Lung (tissue), 11 donors: ENCODE measurements at regions not wholly inside any gene's neighbourhood (a gene's known extent, or its start where the extent isn't known, plus 50 kb on each side); places are given as distances from the start of the nearest gene placed in this dataset.
A peak's percentile ranks its signal among the peaks of the same experiment; 100 is the strongest.

Source experiments
- ATAC-seq: fragments of 200-7000 bp; cut with Tn5 transposase; one replicate; pipeline ENCODE4 v1.9.1; 2020; ENCODE audit warnings: moderate number of reproducible peaks; ENCODE audit not compliant: insufficient read depth, low FRiP score
- DNase-seq, 3 donors: peaks; one replicate each; pipeline ENCODE4 v3.0.0-alpha.2; 2013 to 2017
- H3K27ac ChIP-seq, 2 donors: one replicate each; pipeline ENCODE4 v1.5.1; 2013; ENCODE audit warnings: mild to moderate bottlenecking in 2 of 2, moderate library complexity in 2 of 2, control low read depth in 1 of 2, inconsistent platforms in 1 of 2, low read depth in 1 of 2, low read length in 1 of 2
- H3K27me3 ChIP-seq, 3 donors: one replicate each; pipeline ENCODE4 v1.5.1; 2013; ENCODE audit warnings: low read length in 2 of 3; ENCODE audit not compliant: control insufficient read depth in 3 of 3, insufficient read depth in 3 of 3
- H3K36me3 ChIP-seq, 4 donors: one replicate each; pipeline ENCODE4 v1.5.1; 2013; ENCODE audit warnings: low read length in 4 of 4, mild to moderate bottlenecking in 1 of 4, moderate library complexity in 1 of 4; ENCODE audit not compliant: control insufficient read depth in 4 of 4, insufficient read depth in 4 of 4
- H3K4me1 ChIP-seq, 5 donors: one replicate each; pipeline ENCODE4 v1.5.1; 2013; ENCODE audit warnings: low read length in 5 of 5, mild to moderate bottlenecking in 2 of 5, moderate library complexity in 1 of 5; ENCODE audit not compliant: control insufficient read depth in 5 of 5, insufficient read depth in 5 of 5
- H3K4me3 ChIP-seq: one replicate; pipeline ENCODE4 v1.5.1; 2013; ENCODE audit warnings: mild to moderate bottlenecking, control low read depth, moderate library complexity
- H3K9ac ChIP-seq, 2 donors: one replicate each; pipeline ENCODE4 v1.5.1; 2013; ENCODE audit warnings: low read length in 2 of 2, control low read depth in 1 of 2; ENCODE audit not compliant: insufficient read depth in 1 of 2
- H3K9me3 ChIP-seq, 4 donors: one replicate each; pipeline ENCODE4 v1.5.1; 2013; ENCODE audit warnings: low read length in 3 of 4, mild to moderate bottlenecking in 1 of 4, moderate library complexity in 1 of 4; ENCODE audit not compliant: control insufficient read depth in 4 of 4, insufficient read depth in 3 of 4
- WGBS, 2 donors: extraction: QIAGEN DNeasy Blood & Tissue Kit; methylation state at CpG; one replicate each; pipeline ENCODE4 v1.1.7; 2013; 5-methylcytosine and 5-hydroxymethylcytosine counted together
- TF ChIP-seq, protein P1 (sequence below): IDR thresholded peaks from 2 replicates; pipeline ENCODE4 v1.5.1; 2012; ENCODE audit warnings: mild to moderate bottlenecking; ENCODE audit errors: control extremely low read depth, extremely low read depth
- donor health status: control.
- donor health status: control.
- donor health status: Bipolar disorder and iron deficiency.
- donor health status: healthy.
- donor health status: DM: yes; HTN: yes; CAD: no.

DNA sequence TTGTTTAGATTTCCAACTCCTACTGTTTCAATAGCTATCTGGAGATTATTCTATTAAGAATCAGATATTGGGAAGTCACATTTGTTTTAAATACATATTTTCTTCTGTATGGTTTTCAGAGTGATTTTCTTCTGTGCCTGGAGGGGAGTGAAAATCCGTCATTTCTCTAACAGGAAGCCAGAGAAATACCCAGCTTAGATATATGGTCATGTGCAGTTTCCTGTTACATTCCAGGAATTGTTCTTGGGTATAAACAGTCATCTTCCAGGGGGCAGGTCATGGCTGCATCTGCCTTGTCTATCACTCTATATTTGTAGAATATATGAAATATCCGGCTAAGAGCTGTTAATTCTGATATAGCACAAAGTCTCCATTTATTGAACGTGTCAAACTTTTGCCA, 77.5 kb upstream of the MIR17HG start:
- TF ChIP-seq, protein P1, sequence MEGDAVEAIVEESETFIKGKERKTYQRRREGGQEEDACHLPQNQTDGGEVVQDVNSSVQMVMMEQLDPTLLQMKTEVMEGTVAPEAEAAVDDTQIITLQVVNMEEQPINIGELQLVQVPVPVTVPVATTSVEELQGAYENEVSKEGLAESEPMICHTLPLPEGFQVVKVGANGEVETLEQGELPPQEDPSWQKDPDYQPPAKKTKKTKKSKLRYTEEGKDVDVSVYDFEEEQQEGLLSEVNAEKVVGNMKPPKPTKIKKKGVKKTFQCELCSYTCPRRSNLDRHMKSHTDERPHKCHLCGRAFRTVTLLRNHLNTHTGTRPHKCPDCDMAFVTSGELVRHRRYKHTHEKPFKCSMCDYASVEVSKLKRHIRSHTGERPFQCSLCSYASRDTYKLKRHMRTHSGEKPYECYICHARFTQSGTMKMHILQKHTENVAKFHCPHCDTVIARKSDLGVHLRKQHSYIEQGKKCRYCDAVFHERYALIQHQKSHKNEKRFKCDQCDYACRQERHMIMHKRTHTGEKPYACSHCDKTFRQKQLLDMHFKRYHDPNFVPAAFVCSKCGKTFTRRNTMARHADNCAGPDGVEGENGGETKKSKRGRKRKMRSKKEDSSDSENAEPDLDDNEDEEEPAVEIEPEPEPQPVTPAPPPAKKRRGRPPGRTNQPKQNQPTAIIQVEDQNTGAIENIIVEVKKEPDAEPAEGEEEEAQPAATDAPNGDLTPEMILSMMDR: no peak
- no peaks in the 10 kb centered on the region for H3K27me3 ChIP-seq
- H3K36me3 ChIP-seq: no peaks in the 10 kb centered on the region
- no peak overlapping the region for H3K9ac ChIP-seq
- H3K27ac ChIP-seq: no peak overlapping the region
- H3K9me3 ChIP-seq: peaks cover 0 to 6% (median 2%) of the 10 kb centered on the region in 4 donors
- no peak for ATAC-seq
- no peak overlapping the region for H3K4me3 ChIP-seq
- 54 to 60% methylated on average over 3 of the region's 3 CpGs for WGBS, 2 donors
- peak in 2 of 3 donors; percentile 10 to 25 for DNase-seq
- H3K4me1 ChIP-seq: no peaks in the 10 kb centered on the region

DNA sequence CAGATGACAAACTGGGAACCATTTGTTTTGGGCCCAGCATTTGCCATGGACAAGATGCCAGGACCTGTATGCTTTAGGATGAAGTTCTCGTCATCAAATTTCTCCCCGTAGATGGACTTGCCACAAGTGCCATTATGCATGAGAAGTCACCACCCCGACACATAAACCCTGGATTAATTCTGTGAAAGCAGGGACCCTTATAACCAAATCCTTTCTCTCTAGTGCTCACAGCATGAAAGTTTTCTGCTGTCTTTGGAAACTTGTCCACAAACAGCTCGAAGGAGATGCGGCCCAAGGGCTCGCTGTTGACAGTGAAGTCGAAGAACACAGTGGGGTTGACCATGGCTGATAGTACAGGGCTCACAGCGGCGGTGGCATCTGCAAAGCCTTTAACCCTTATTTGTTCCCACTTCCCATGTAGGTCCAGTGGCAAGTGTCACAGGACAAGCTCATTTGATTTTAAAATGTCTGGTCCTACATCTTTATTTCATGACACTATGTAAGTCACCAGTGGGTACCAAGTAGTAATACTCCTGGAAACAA, 75.2 kb upstream of the MIR17HG start:
- DNase-seq: no peak
- no peak for ATAC-seq
- no peaks in the 10 kb centered on the region for H3K9me3 ChIP-seq
- no peaks in the 10 kb centered on the region for H3K4me1 ChIP-seq
- WGBS, 2 donors: 95 to 97% methylated on average over 9 of the region's 9 CpGs
- no peaks in the 10 kb centered on the region for H3K36me3 ChIP-seq
- TF ChIP-seq, protein P1: no peak
- H3K27me3 ChIP-seq: no peaks in the 10 kb centered on the region
- no peak overlapping the region for H3K4me3 ChIP-seq
- no peak overlapping the region for H3K27ac ChIP-seq
- H3K9ac ChIP-seq: no peak overlapping the region

DNA sequence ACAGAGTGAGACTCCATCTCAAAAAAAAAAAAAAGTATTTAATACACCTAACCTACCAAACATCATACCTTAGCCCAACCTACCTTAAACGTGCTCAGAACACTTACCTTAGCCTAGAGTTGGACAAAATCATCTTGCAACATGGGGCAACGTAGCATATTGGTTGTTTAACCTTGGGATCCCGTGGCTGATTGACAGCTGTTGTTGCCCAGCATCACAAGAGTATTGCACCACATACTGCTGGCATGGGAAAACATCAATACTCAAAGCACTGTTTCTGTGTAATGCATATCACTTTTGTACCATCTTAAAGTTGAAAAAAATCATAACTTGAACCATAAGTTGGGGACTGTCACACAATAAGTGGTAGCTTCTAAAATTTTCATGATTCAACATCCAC, 73.8 kb upstream of the MIR17HG start:
- Histone ChIP-seq H3K27ac (no peak overlapping the region), H3K4me1 (no peaks in the 10 kb centered on the region), H3K36me3 (no peaks in the 10 kb centered on the region), H3K9me3 (no peaks in the 10 kb centered on the region), H3K4me3 (no peak overlapping the region), H3K27me3 (no peaks in the 10 kb centered on the region), H3K9ac (no peak overlapping the region)
- no peak for ATAC-seq
- DNase-seq: no peak
- WGBS, 2 donors: 88 to 90% methylated on average over 3 of the region's 3 CpGs
- TF ChIP-seq, protein P1: no peak
